Small intestine (tissue), 7 donors: ENCODE measurements at regions not wholly inside any gene's neighbourhood (a gene's known extent, or its start where the extent isn't known, plus 50 kb on each side); places are given as distances from the start of the nearest gene placed in this dataset.
A peak's percentile ranks its signal among the peaks of the same experiment; 100 is the strongest.

Experiments used
- DNase-seq, 2 donors: peaks; one replicate each; pipeline versions ENCODE4 v3.0.0 to v3.0.0-alpha.2; 2013
- FAIRE-seq: peaks from 2 replicates; lab custom pipeline; 2012; peaks lifted over from hg19 to GRCh38; lab: Jason Lieb, UNC
- H3K27ac ChIP-seq, 3 donors: one replicate each; pipeline ENCODE4 v1.5.1; 2013; ENCODE audit warnings: low read length in 2 of 3, mild to moderate bottlenecking in 2 of 3, control low read depth in 1 of 3, inconsistent platforms in 1 of 3, low read depth in 1 of 3, moderate library complexity in 1 of 3
- H3K27me3 ChIP-seq, 3 donors: one replicate each; pipeline ENCODE4 v1.6.1; 2013; ENCODE audit warnings: low read length in 3 of 3, inconsistent platforms in 1 of 3; ENCODE audit not compliant: control insufficient read depth in 3 of 3, insufficient read depth in 3 of 3
- H3K36me3 ChIP-seq, 3 donors: one replicate each; pipeline ENCODE4 v1.6.1; 2013; ENCODE audit warnings: low read length in 3 of 3, inconsistent platforms in 1 of 3, low read depth in 1 of 3, mild to moderate bottlenecking in 1 of 3, moderate library complexity in 1 of 3; ENCODE audit not compliant: control insufficient read depth in 3 of 3, insufficient read depth in 2 of 3
- H3K4me1 ChIP-seq, 3 donors: one replicate each; pipeline ENCODE4 v1.6.1; 2013; ENCODE audit warnings: low read length in 2 of 3, inconsistent platforms in 1 of 3, low read depth in 1 of 3, mild to moderate bottlenecking in 1 of 3, moderate library complexity in 1 of 3; ENCODE audit not compliant: control insufficient read depth in 3 of 3, insufficient read depth in 2 of 3
- H3K4me3 ChIP-seq, 3 donors: one replicate each; pipeline ENCODE4 v1.5.1; 2013; ENCODE audit warnings: low read length in 3 of 3, control low read depth in 1 of 3, inconsistent platforms in 1 of 3, low read depth in 1 of 3, mild to moderate bottlenecking in 1 of 3, moderate library complexity in 1 of 3
- H3K9me3 ChIP-seq, 2 donors: one replicate each; pipeline ENCODE4 v1.6.1; 2013; ENCODE audit warnings: low read depth in 1 of 2, low read length in 1 of 2; ENCODE audit not compliant: control insufficient read depth in 2 of 2, insufficient read depth in 1 of 2
- WGBS, 3 donors: extraction: QIAGEN DNeasy Blood & Tissue Kit; methylation state at CpG; one replicate each; pipeline ENCODE4 v1.1.7; 2013; 5-methylcytosine and 5-hydroxymethylcytosine counted together
- donor health status: healthy with polysubstance abuse.
- donor health status: control.
- donor health status: control.
- donor health status: Bipolar disorder and iron deficiency.
- donor health status: healthy.

DNA sequence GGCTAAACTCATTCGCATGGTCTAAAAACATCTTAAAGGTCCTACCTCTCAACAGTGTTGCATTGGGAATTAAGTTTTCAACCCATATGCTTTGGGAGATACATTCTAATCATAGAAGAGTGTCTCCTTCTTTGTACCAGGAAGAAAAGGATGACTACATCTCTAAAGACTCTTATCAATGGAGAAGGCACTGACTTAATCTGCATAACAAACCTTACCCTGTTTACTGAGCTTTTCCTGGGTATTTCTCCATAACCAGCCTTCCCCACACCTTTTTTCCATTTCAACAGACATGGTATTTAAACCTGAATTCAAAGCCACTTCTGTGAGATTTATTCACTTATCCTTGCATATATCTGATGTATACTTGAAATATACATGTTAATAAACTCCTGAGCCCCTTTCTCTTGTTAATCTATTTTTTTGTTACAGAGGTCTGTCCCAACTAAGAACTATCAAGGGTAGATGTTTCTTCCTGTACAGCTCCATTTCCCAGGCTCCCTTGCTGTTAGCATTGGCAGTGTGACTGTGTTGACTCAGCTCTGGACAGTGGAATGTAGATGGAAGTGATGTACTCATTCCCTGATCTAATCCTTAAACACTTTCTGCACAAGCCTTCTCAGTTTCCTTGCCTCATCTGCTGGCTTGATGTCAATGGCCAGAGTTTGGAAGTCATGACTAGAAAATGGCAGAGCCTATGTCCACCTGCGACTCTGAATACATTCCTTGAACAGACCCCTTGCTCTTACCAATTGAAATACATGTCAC lies 148.9 kb upstream of the CPEB2 start:
- DNase-seq = no peak
- Histone ChIP-seq H3K36me3 (no peaks in the 10 kb centered on the region), H3K4me1 (no peaks in the 10 kb centered on the region), H3K27ac (no peak overlapping the region), H3K27me3 (no peaks in the 10 kb centered on the region), H3K9me3 (no peaks in the 10 kb centered on the region), H3K4me3 (no peak overlapping the region)
- WGBS, 3 donors = 90 to 93% (median 91%) methylated on average over 2 of the region's 2 CpGs
- FAIRE-seq = no peak

DNA sequence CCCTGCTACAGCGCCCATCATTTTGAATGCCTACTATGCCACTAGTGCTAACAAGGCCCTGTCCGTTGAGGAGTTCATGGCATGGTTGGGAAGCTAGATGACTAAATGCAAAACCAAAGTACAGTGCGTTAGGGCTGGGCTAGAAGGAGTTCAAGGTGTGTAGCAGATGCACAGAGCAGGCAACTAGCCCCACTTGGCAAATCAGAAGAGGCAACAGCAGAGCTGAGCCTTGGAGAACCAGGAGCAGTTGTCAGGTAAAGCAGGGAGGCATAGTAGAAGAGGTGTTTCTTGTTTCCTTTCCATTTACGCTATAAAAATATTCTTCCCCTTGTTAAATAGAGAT lies 146.6 kb upstream of the CPEB2 start:
- FAIRE-seq (no peak), DNase-seq (no peak)
- H3K27me3 ChIP-seq = no peaks in the 10 kb centered on the region
- 82 to 87% (median 86%) methylated on average over 4 of the region's 4 CpGs for WGBS, 3 donors
- no peak overlapping the region for H3K4me3 ChIP-seq
- no peaks in the 10 kb centered on the region for H3K4me1 ChIP-seq
- H3K9me3 ChIP-seq = no peaks in the 10 kb centered on the region
- H3K27ac ChIP-seq = no peak overlapping the region
- H3K36me3 ChIP-seq = no peaks in the 10 kb centered on the region

DNA sequence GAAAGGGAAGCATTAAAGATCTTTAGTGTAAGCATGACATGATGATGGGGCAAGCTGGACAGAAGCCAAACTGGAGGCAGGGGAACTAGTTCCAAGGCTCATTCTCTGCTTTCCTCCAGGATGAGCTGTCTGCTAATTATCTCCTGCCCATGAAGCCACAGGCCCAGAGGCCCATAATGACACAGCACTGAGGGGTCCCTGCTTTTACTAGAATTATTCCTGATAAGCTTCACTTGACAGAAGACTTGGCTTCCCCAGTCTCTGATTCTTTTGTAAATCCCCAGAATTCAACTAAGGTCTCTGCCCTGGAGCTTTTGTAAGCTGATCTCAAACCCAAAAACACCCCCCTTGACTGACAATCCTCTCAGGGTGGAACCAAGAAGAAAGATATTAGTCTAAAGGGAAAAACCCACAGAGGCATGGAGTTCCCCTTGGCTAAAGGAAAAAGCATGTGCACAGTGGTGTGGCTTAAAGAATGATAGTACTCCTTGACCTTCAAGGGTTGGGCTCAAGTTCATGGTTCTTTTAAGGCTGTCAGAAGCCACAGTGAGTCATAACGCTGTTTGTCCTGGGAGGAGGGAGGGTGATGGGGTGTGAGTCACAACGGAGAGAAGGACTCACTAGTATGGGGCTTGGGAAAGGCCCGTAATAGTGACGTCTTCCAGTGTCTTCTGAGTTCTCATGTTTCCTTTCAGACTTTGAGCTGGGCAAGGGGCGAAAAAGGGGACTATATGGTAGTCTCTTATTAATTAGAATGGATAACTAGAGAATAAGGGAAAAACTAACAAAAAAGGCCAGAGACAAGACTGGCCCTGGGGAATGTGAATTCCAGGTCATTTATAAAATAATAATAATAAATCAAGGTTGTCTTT lies 146.0 kb upstream of the CPEB2 start:
- WGBS, 3 donors = 23 to 38% (median 24%) methylated on average over 5 of the region's 5 CpGs
- no peaks in the 10 kb centered on the region for H3K4me1 ChIP-seq
- DNase-seq = peak; percentile 8 to 56
- no peak overlapping the region for H3K27ac ChIP-seq
- no peaks in the 10 kb centered on the region for H3K9me3 ChIP-seq
- no peaks in the 10 kb centered on the region for H3K36me3 ChIP-seq
- no peak for FAIRE-seq
- no peak overlapping the region for H3K4me3 ChIP-seq
- no peaks in the 10 kb centered on the region for H3K27me3 ChIP-seq

DNA sequence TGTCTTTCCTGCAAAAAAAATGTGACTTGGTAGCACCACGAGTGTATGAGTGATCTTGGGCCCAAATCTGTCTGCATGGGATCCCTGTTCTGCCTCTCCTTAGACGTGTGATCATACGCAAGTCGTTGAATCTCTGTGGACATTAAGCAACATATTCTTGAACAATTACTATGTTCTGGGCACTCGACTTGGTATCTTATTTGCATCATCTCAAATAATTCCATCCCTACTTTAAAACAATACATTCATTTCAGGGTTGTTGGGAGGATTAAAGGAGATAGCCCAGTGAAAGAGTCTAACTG lies 145.4 kb upstream of the CPEB2 start:
- no peaks in the 10 kb centered on the region for H3K27me3 ChIP-seq
- H3K27ac ChIP-seq = no peak overlapping the region

DNA sequence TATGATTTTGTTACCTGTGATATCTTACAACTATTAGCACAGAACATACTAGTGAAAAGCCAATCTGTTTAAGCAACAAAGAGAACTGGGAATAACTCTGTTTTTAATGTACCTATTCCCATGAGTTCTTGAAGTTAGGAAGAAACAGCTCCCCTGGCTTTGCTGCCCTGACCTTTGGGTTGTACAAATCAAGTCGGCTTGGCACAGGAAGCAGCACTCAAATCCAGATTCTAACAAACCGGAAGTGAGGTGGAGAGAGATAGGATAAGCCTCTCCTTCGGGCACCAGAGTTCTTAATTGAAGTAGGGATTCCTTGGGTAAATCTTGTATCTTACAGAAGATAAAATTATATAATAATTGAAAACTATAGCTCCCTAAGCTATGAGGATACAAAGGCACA lies 144.8 kb upstream of the CPEB2 start:
- Histone ChIP-seq H3K4me3 (no peak overlapping the region), H3K27ac (no peak overlapping the region), H3K27me3 (peaks cover 0 to 3% (median 0%) of the 10 kb centered on the region in 3 donors), H3K36me3 (no peaks in the 10 kb centered on the region), H3K4me1 (no peaks in the 10 kb centered on the region), H3K9me3 (no peaks in the 10 kb centered on the region)
- WGBS, 3 donors = 61 to 75% (median 66%) methylated on average over 3 of the region's 3 CpGs
- FAIRE-seq (no peak), DNase-seq (no peak)

More for the DNA sequence above, 145.4 kb upstream of the CPEB2 start:
- Histone ChIP-seq H3K9me3 (no peaks in the 10 kb centered on the region), H3K4me1 (no peaks in the 10 kb centered on the region), H3K4me3 (no peak overlapping the region), H3K36me3 (no peaks in the 10 kb centered on the region)
- FAIRE-seq (no peak), DNase-seq (no peak)
- WGBS, 3 donors = 80 to 88% (median 81%) methylated on average over 5 of the region's 5 CpGs

DNA sequence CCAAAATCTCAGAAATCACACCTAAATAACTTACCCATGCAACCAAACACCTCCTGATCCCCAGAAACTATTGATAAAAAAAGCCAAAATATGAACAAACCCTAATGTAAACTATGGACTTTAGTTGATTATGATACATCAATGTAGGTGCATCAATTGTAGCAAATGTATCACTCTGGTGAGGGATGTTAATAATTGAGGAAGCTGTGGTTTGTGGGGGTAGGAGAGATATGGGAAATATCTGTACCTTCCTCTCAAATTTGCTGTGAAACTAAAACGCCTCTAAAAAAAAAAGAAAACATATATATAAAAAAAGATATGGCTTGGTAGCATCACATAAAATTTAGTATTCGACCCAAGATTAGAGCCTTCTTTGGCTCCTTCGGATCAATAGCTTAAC lies 144.3 kb upstream of the CPEB2 start:
- Histone ChIP-seq H3K27ac (no peak overlapping the region), H3K9me3 (no peaks in the 10 kb centered on the region), H3K4me3 (no peak overlapping the region), H3K36me3 (no peaks in the 10 kb centered on the region), H3K27me3 (peaks cover 0 to 4% (median 0%) of the 10 kb centered on the region in 3 donors), H3K4me1 (no peaks in the 10 kb centered on the region)
- WGBS, 3 donors = 87 to 92% (median 88%) methylated on average over 3 of the region's 3 CpGs
- DNase-seq (no peak), FAIRE-seq (no peak)

DNA sequence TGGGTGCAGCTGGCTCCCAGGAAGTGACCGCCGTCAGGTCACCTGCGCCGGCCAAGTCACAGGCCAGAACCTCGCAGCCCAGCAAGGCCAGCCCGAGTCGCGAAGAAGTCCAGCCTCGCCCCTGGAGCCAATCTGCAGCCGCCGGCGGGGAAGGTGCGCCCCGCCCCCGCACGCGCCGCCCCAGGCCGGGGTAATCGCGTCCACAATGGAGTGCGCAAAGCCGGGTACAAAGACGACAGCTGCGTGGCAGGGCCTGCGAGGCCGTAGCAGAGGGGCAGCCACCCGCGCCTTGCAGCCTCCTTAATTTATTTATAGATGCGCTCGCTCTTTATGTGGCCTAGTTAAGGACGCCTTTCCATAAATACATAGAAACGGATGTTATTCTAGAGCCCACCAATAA lies 139.4 kb upstream of the CPEB2 start:
- Histone ChIP-seq H3K27ac (no peak overlapping the region), H3K4me3 (no peak overlapping the region), H3K27me3 (peaks cover 0 to 9% (median 0%) of the 10 kb centered on the region in 3 donors), H3K4me1 (no peaks in the 10 kb centered on the region), H3K36me3 (no peaks in the 10 kb centered on the region), H3K9me3 (no peaks in the 10 kb centered on the region)
- FAIRE-seq = no peak
- DNase-seq = no peak
- 18 to 31% (median 31%) methylated on average over 33 of the region's 33 CpGs for WGBS, 3 donors

DNA sequence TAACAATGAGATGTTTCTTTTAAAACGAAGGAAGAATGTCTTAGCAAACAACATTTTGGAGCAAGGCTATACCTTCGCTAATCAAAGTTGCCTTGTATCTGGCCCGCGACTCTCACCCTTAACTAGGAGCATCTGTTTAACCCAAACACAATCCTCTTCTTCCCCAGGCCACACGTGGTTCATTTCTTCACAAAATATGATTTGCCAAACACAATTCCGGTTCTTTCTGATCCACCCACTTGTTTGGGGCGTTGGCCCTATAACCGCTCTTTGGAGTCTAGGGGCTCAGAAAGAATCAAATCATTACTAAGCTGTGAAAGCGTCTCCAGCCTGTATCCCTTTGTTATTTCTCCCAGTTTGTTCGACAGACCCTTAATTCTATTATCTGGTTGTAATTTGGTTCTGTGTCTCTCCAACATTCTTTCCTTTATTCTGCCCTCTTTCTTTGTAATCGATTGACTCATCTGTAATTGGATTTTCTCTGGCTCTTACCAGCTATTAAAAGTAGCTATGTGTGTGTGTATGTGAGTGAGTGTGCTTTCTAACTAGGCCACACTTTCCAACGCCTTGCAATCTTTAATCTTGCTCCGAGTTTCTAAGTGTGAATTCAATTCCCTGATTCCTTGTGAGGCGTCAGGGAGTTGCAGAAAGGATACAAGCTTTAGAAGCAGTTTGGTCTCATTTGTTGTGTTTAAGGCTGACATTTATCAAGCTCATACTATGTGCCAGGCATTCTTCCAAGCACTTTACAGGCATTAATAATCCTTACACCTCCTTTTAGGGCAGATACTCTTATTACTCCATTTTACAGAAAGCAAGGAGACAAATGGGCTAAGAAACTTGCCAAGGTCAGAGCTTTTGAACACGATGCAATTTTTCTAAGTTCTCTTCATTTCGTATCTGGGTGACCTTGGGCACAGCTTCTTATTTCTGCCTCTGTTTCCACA lies 138.6 kb upstream of the CPEB2 start:
- Histone ChIP-seq H3K36me3 (no peaks in the 10 kb centered on the region), H3K27ac (no peak overlapping the region), H3K27me3 (peaks cover 0 to 9% (median 0%) of the 10 kb centered on the region in 3 donors), H3K9me3 (no peaks in the 10 kb centered on the region), H3K4me3 (no peak overlapping the region), H3K4me1 (no peaks in the 10 kb centered on the region)
- DNase-seq (no peak), FAIRE-seq (no peak)
- 77 to 81% (median 79%) methylated on average over 16 of the region's 16 CpGs for WGBS, 3 donors
